GM13976 (cell line): ENCODE measurements at regions not wholly inside any gene's neighbourhood (a gene's known extent, or its start where the extent isn't known, plus 50 kb on each side); places are given as distances from the start of the nearest gene placed in this dataset.

Experiments
- DNase-seq: peaks from one replicate; pipeline ENCODE4 v3.0.0; 2012; ENCODE audit warnings: low spot score
- in situ Hi-C: fragments of 300-500 bp; cut with MboI; formaldehyde crosslinking; loops from one replicate; pipeline ENCODE4 v1.12.0; 2022; ENCODE audit warnings: low sequenced_read_pairs, mixed read lengths, inconsistent platforms; ENCODE audit not compliant: unreplicated experiment
- TF ChIP-seq, protein P1 (sequence below): IDR thresholded peaks from 2 replicates; pipeline ENCODE4 v1.5.1; 2012; ENCODE audit warnings: borderline replicate concordance, mild to moderate bottlenecking; ENCODE audit not compliant: insufficient read depth; ENCODE audit errors: extremely low read depth, missing control alignments, control extremely low read depth

DNA sequence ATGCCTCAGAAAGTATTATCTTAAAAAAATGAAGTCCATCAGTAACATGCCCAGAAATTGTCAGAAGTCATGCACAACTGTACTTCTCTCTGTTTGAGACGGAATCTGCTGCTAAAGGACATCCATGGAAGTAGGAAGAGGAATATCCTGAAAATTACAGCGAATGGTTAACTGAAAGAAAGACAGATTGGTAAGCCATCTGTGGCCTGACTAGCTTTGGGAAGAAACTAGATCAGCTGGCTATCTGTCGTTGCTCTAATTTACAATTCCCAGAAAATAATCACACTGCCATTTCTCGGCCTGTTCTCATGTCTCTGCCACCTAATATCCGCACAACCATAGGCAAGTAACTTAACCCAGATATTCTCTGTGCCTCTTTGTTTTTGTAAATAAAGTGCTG is 496.5 kb downstream of the PCDH19 start:
- in situ Hi-C loops = no loop called here
- no peak for DNase-seq
- TF ChIP-seq, protein P1, sequence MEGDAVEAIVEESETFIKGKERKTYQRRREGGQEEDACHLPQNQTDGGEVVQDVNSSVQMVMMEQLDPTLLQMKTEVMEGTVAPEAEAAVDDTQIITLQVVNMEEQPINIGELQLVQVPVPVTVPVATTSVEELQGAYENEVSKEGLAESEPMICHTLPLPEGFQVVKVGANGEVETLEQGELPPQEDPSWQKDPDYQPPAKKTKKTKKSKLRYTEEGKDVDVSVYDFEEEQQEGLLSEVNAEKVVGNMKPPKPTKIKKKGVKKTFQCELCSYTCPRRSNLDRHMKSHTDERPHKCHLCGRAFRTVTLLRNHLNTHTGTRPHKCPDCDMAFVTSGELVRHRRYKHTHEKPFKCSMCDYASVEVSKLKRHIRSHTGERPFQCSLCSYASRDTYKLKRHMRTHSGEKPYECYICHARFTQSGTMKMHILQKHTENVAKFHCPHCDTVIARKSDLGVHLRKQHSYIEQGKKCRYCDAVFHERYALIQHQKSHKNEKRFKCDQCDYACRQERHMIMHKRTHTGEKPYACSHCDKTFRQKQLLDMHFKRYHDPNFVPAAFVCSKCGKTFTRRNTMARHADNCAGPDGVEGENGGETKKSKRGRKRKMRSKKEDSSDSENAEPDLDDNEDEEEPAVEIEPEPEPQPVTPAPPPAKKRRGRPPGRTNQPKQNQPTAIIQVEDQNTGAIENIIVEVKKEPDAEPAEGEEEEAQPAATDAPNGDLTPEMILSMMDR = no peak

DNA sequence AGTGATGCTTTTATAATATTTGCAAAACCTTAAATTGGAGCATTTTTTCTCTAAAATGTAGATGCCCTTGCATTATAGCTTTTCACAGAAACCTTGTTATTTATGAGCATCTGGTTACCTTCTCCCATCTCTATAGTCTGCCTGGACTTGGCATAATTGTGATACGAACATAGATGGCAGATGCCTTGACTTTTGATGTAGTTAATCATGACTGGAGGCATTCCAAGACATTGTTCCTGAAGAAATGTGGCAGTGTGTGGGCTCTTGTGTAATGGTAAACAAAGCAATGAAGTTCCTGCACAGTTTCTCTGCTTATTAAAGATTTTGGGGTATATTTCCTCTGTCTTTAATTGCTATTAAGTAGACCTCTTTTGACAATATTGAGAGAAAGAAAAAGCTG is 500.1 kb downstream of the PCDH19 start:
- TF ChIP-seq, protein P1 = no peak
- no peak for DNase-seq
- in situ Hi-C loops = no loop called here

DNA sequence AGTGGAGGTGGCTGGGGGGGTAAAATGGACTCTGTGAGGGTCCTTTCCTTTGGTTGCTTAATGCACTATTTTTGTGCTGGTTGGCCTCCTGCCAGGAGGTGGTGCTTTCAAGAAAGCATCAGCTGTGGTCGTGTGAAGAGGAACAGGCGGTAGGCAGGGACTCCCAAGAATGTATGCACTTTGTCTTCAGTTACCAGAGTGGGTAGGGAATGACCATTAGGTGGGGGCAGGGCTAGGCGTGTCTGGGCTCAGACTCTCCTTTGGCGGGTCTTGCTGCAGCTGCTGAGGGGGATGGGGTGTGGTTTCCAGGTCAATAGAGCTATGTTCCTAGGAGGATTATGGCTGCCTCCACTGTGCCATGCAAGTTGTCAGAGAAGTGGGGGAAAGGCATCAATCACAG is 509.0 kb downstream of the PCDH19 start:
- TF ChIP-seq, protein P1 = no peak
- in situ Hi-C loops = no loop called here

DNA sequence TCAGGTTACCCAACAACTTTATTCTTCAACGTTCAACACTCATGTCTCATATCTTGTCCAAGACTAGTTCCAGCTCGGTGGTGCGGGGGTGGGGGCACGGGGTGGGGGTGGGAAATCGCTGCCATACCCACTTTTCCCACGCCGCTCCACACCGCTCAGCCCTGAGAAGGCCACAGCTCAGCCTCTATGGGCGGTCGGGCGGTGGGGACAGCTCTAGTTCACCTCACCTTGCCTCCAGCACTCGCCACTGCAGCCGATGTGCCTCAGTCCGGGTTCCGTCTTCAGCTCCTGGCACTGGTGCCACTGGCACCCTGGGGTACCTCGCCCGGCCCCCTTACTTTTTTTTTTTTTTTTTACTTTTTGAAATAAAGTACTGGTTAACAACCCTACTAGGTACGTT is 522.2 kb downstream of the PCDH19 start:
- TF ChIP-seq, protein P1 = no peak
- no peak for DNase-seq
- in situ Hi-C loops = no loop called here

More for the DNA sequence above, 509.0 kb downstream of the PCDH19 start:
- DNase-seq = no peak

DNA sequence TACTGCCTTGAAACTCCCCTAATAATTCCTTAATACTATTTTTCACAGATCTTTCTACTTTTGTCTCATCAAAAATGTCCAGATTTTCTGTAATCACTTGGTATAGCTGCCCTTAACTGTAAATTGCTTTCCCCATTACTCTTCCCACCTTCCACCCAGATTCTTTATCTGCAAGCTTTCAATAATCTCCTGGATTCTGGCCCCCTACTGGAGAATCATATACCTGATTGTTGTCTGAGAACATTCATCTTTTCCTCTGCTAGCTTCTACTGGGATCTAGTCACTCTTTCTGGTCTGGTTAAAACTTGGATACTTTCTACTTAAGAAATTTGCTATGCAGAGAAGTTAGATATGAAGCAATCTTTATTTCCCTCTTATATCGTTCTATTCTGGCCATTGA is 552.6 kb downstream of the PCDH19 start:
- TF ChIP-seq, protein P1 = no peak
- in situ Hi-C loops = no loop called here
- no peak for DNase-seq

DNA sequence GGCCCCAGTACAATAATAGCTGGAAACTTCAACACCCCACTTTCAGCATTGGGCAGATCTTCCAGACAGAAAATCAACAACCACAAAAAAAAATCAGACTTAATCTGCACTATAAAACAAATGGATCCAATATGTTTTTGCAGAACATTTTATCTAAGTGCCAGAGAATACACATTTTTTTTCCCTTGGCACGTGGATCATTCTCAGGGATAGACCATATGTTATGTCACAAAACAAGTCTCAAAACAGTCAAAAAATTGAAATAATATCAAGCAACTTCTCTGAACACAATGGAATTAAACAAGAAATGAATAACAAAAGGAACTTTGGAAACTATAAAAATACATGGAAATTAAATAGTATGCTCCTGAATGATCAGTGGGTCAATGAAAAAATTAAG is 576.3 kb downstream of the PCDH19 start:
- in situ Hi-C loops = no loop called here
- TF ChIP-seq, protein P1 = no peak
- no peak for DNase-seq

DNA sequence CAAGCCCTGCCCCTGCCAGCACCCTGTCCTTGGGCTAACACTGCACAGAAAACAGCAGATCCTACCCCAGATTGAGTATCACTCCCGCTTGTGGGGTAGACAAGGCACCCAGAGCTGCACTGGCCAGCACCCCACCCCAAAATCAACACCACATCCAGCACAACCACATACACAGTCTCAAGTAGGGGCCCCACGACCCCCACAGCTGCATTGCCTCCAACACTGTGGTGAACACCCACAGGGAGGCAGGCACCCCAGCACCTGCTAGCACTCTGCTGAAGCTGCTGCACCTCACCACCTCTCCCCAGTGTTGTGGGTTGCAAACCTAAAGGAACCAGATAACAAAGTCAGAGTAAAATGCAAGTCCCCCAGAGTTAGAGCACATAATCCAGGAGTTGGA is 589.9 kb downstream of the PCDH19 start:
- TF ChIP-seq, protein P1 = no peak
- DNase-seq = no peak
- in situ Hi-C loops = no loop called here
